Smooth muscle cell (in vitro differentiated cells): ENCODE measurements at regions not wholly inside any gene's neighbourhood (a gene's known extent, or its start where the extent isn't known, plus 50 kb on each side); places are given as distances from the start of the nearest gene placed in this dataset.

Experiments used
- DNase-seq: peaks from one replicate; lab custom pipeline; 2025; ENCODE audit not compliant: unreplicated experiment; lab: John Stamatoyannopoulos, UW
- H2AFZ ChIP-seq: fragments of 200-600 bp; sonication (generic); 2 replicates; pipeline ENCODE4 v1.6.0; 2016; ENCODE audit warnings: antibody characterized with exemption, low read depth, mild to moderate bottlenecking
- H3F3A ChIP-seq: fragments of 200-600 bp; sonication (generic); 2 replicates; pipeline ENCODE4 v1.6.0; 2017; ENCODE audit warnings: antibody characterized with exemption, low read depth
- H3K27ac ChIP-seq: fragments of 200-600 bp; sonication (generic); 2 replicates; pipeline ENCODE4 v1.5.1; 2016; ENCODE audit warnings: low read depth, mild to moderate bottlenecking
- H3K27me3 ChIP-seq: fragments of 200-600 bp; sonication (generic); 2 replicates; pipeline ENCODE4 v1.6.1; 2016; ENCODE audit warnings: low read depth, mild to moderate bottlenecking
- H3K36me3 ChIP-seq: fragments of 200-600 bp; sonication (generic); 2 replicates; pipeline ENCODE4 v1.5.1; 2016; ENCODE audit warnings: low read depth
- H3K4me1 ChIP-seq: fragments of 200-600 bp; sonication (generic); 2 replicates; pipeline ENCODE4 v1.5.1; 2016; ENCODE audit warnings: low read depth
- H3K4me2 ChIP-seq: fragments of 200-600 bp; sonication (generic); 2 replicates; pipeline ENCODE4 v1.6.0; 2016; ENCODE audit warnings: mild to moderate bottlenecking
- H3K4me3 ChIP-seq: fragments of 200-600 bp; sonication (generic); 2 replicates; pipeline ENCODE4 v1.5.1; 2016; ENCODE audit warnings: mild to moderate bottlenecking
- H3K79me2 ChIP-seq: fragments of 200-600 bp; sonication (generic); 2 replicates; pipeline ENCODE4 v1.6.0; 2016; ENCODE audit warnings: low read depth, mild to moderate bottlenecking
- H3K9ac ChIP-seq: fragments of 200-600 bp; sonication (generic); 2 replicates; pipeline ENCODE4 v1.6.0; 2016; ENCODE audit warnings: low read depth
- H3K9me3 ChIP-seq: fragments of 200-600 bp; sonication (generic); replicated peaks from 2 replicates; pipeline ENCODE4 v1.5.1; 2016; ENCODE audit warnings: low read depth
- H4K20me1 ChIP-seq: fragments of 200-600 bp; sonication (generic); 2 replicates; pipeline ENCODE4 v1.6.0; 2016; ENCODE audit warnings: low read depth
- CTCF ChIP-seq: fragments of 200-600 bp; sonication (generic); IDR thresholded peaks from 2 replicates; pipeline ENCODE4 v1.5.1; 2017; ENCODE audit warnings: borderline replicate concordance, mild to moderate bottlenecking, antibody characterized with exemption; ENCODE audit not compliant: insufficient read depth, poor library complexity, severe bottlenecking
- WGBS: methylation state at CpG from one replicate; pipeline ENCODE4 v1.1.7; 2016; ENCODE audit warnings: low lambda C conversion rate; 5-methylcytosine and 5-hydroxymethylcytosine counted together

- DNase-seq: no peak
- no peaks in the 10 kb centered on the region for H3K36me3 ChIP-seq
These were observed 194.0 kb upstream of the PRPS1L1 start for GRCh38 chr7:18221377-18222293.

DNA sequence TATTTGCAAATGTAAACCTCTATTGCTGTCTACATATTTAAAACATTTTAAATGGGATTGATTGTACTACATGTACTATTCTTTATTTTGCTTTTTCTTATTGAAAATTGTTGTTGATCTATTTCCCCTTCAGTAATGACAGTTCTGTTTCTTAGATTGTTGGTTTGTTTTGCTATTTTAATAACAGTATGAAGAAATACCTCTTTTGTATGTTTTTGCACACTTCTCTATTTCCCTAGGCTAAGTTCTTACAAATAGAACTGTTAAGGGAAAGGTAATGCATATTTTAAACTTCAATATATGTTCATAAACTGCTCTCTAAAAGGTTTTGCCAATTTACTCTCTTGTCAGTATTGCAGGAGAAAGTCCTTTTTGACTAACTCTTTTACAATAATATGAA is 195.0 kb upstream of the PRPS1L1 start:
- no peaks in the 10 kb centered on the region for H3K36me3 ChIP-seq
- TF ChIP-seq CTCF: no peak
- no peaks in the 10 kb centered on the region for H4K20me1 ChIP-seq
- no peak overlapping the region for H3K27ac ChIP-seq
- no peaks in the 10 kb centered on the region for H3K9me3 ChIP-seq
- H3K4me2 ChIP-seq: no peak overlapping the region
- DNase-seq: no peak
- H3F3A ChIP-seq: no peaks in the 10 kb centered on the region
- no peaks in the 10 kb centered on the region for H3K79me2 ChIP-seq
- no peaks in the 10 kb centered on the region for H3K4me1 ChIP-seq
- H3K27me3 ChIP-seq: no peaks in the 10 kb centered on the region
- H3K4me3 ChIP-seq: no peak overlapping the region
- no peak overlapping the region for H2AFZ ChIP-seq
- no peak overlapping the region for H3K9ac ChIP-seq

More at GRCh38 chr7:18221377-18222293, 194.0 kb upstream of the PRPS1L1 start:
- Histone ChIP-seq H3K4me2 (no peak overlapping the region), H2AFZ (no peak overlapping the region), H3K9ac (no peak overlapping the region), H3K9me3 (no peaks in the 10 kb centered on the region), H3K4me1 (no peaks in the 10 kb centered on the region), H3K79me2 (no peaks in the 10 kb centered on the region), H4K20me1 (no peaks in the 10 kb centered on the region), H3F3A (no peaks in the 10 kb centered on the region), H3K4me3 (no peak overlapping the region), H3K27me3 (no peaks in the 10 kb centered on the region), H3K27ac (no peak overlapping the region)
- 91% methylated on average over 2 of the region's 2 CpGs for WGBS
- TF ChIP-seq CTCF: no peak

DNA sequence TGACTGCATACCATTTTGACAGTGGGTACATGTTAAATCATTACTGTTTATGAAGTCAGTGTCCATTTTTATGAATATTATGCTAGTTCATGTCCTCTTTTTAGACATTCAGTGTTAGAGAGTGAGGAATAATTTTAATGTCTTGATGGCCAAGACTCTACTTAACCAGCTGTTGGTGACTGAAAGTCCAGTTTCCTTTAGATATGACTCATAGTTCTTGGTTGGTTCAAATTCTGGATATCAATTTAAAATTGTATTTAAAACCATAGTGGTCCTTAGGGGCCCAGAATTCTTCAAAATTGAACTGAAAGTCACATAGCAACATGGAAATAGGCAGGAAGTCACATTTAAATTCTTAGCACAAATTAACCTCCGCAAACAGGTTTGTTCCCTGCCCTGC is 196.5 kb upstream of the PRPS1L1 start:
- Histone ChIP-seq H3F3A (no peaks in the 10 kb centered on the region), H3K9me3 (no peaks in the 10 kb centered on the region), H3K9ac (no peak overlapping the region), H3K79me2 (no peaks in the 10 kb centered on the region), H4K20me1 (no peaks in the 10 kb centered on the region), H3K36me3 (no peaks in the 10 kb centered on the region), H2AFZ (no peak overlapping the region), H3K27me3 (no peaks in the 10 kb centered on the region), H3K4me1 (no peaks in the 10 kb centered on the region), H3K4me3 (no peak overlapping the region), H3K27ac (no peak overlapping the region), H3K4me2 (no peak overlapping the region)
- no peak for TF ChIP-seq CTCF
- 100% methylated on average over 1 of the region's 1 CpG for WGBS
- no peak for DNase-seq

GRCh38 chr7:18225067-18225466 is 197.4 kb upstream of the PRPS1L1 start:
- Histone ChIP-seq H3K9me3 (no peaks in the 10 kb centered on the region), H4K20me1 (no peaks in the 10 kb centered on the region), H3K9ac (no peak overlapping the region), H3K27me3 (no peaks in the 10 kb centered on the region), H3K27ac (no peak overlapping the region), H2AFZ (no peak overlapping the region), H3K4me1 (no peaks in the 10 kb centered on the region), H3K4me2 (no peak overlapping the region), H3K79me2 (no peaks in the 10 kb centered on the region), H3K4me3 (no peak overlapping the region), H3K36me3 (no peaks in the 10 kb centered on the region), H3F3A (no peaks in the 10 kb centered on the region)
- no peak for TF ChIP-seq CTCF
- DNase-seq: no peak
